ENCODE measurements at regions not wholly inside any gene's neighbourhood (a gene's known extent, or its start where the extent isn't known, plus 50 kb on each side); places are given as distances from the start of the nearest gene placed in this dataset.

- no peak for DNase-seq (ENCODE audit: low read depth in 1 of 2, low spot score in 1 of 2)
Measured at GRCh38 chr1:56235909-56236510, 343.4 kb downstream of the PLPP3 start.

GRCh38 chr1:56229186-56229585, 350.2 kb downstream of the PLPP3 start:
- DNase-seq (ENCODE audit: low read depth in 1 of 2, low spot score in 1 of 2) = no peak

- no peak for DNase-seq (ENCODE audit: low read depth in 1 of 2, low spot score in 1 of 2)
Measured at GRCh38 chr1:56227886-56228285, 351.5 kb downstream of the PLPP3 start.

- DNase-seq (ENCODE audit: low read depth in 1 of 2, low spot score in 1 of 2) = no peak
Measured at GRCh38 chr1:56227401-56227800, 352.0 kb downstream of the PLPP3 start.

GRCh38 chr1:56225964-56226815, 353.2 kb downstream of the PLPP3 start:
- no peak for DNase-seq (ENCODE audit: low read depth in 1 of 2, low spot score in 1 of 2)

- DNase-seq (ENCODE audit: low read depth in 1 of 2, low spot score in 1 of 2) = no peak
Measured at GRCh38 chr1:56223968-56224367, 355.4 kb downstream of the PLPP3 start.

- DNase-seq (ENCODE audit: low read depth in 1 of 2, low spot score in 1 of 2) = no peak
Measured at GRCh38 chr1:56222914-56223540, 356.3 kb downstream of the PLPP3 start.

GRCh38 chr1:56220021-56220420, 359.3 kb downstream of the PLPP3 start:
- DNase-seq (ENCODE audit: low read depth in 1 of 2, low spot score in 1 of 2) = no peak

- no peak for DNase-seq (ENCODE audit: low read depth in 1 of 2, low spot score in 1 of 2)
Measured at GRCh38 chr1:56218023-56218422, 361.3 kb downstream of the PLPP3 start.

- no peak for DNase-seq (ENCODE audit: low read depth in 1 of 2, low spot score in 1 of 2)
Measured at GRCh38 chr1:56216218-56216617, 363.1 kb downstream of the PLPP3 start.

GRCh38 chr1:56215771-56216170, 363.6 kb downstream of the PLPP3 start:
- DNase-seq (ENCODE audit: low read depth in 1 of 2, low spot score in 1 of 2) = no peak

GRCh38 chr1:56215086-56215485, 364.3 kb downstream of the PLPP3 start:
- DNase-seq (ENCODE audit: low read depth in 1 of 2, low spot score in 1 of 2) = no peak

- no peak for DNase-seq (ENCODE audit: low read depth in 1 of 2, low spot score in 1 of 2)
Measured at GRCh38 chr1:56213068-56213467, 366.3 kb downstream of the PLPP3 start.

- no peak for DNase-seq (ENCODE audit: low read depth in 1 of 2, low spot score in 1 of 2)
Measured at GRCh38 chr1:56212143-56212542, 367.2 kb downstream of the PLPP3 start.

- no peak for DNase-seq (ENCODE audit: low read depth in 1 of 2, low spot score in 1 of 2)
Measured at GRCh38 chr1:56206391-56206790, 373.0 kb downstream of the PLPP3 start.

- no peak for DNase-seq (ENCODE audit: low read depth in 1 of 2, low spot score in 1 of 2)
Measured at GRCh38 chr1:56204206-56204605, 375.2 kb downstream of the PLPP3 start.

- no peak for DNase-seq (ENCODE audit: low read depth in 1 of 2, low spot score in 1 of 2)
Measured at GRCh38 chr1:56202796-56203492, 376.4 kb downstream of the PLPP3 start.

GRCh38 chr1:56202186-56202585, 377.2 kb downstream of the PLPP3 start:
- DNase-seq (ENCODE audit: low read depth in 1 of 2, low spot score in 1 of 2) = no peak

- no peak for DNase-seq (ENCODE audit: low read depth in 1 of 2, low spot score in 1 of 2)
Measured at GRCh38 chr1:56200896-56201295, 378.5 kb downstream of the PLPP3 start.

GRCh38 chr1:56200442-56200841, 378.9 kb downstream of the PLPP3 start:
- no peak for DNase-seq (ENCODE audit: low read depth in 1 of 2, low spot score in 1 of 2)

GRCh38 chr1:56199956-56200355, 379.4 kb downstream of the PLPP3 start:
- DNase-seq (ENCODE audit: low read depth in 1 of 2, low spot score in 1 of 2) = no peak

GRCh38 chr1:56199061-56199460, 380.3 kb downstream of the PLPP3 start:
- DNase-seq (ENCODE audit: low read depth in 1 of 2, low spot score in 1 of 2) = no peak

All from stimulated activated CD4-positive, alpha-beta T cell treated with anti-CD3 and anti-CD28 coated beads, Interleukin-15, amount 100 ng/mL, for 1 hour (primary cell).